ENCODE measurements at regions not wholly inside any gene's neighbourhood (a gene's known extent, or its start where the extent isn't known, plus 50 kb on each side); places are given as distances from the start of the nearest gene placed in this dataset.
"Not testable (repeated sequence)": the region's sequence is repeated elsewhere in the genome, so short reads cannot be mapped to it uniquely, and the experiment has no call there.

GRCh38 chr10:44569193-44570091, 184.5 kb upstream of the CXCL12 start:
- no peak for DNase-seq

- no peak for DNase-seq
Observed at GRCh38 chr10:44571701-44572100, 186.8 kb upstream of the CXCL12 start.

GRCh38 chr10:44572146-44572545, 187.2 kb upstream of the CXCL12 start:
- DNase-seq, result no peak

- no peak for DNase-seq
Observed at GRCh38 chr10:44573821-44574220, 188.9 kb upstream of the CXCL12 start.

GRCh38 chr10:44574596-44575480, 189.9 kb upstream of the CXCL12 start:
- no peak for DNase-seq

GRCh38 chr10:44575601-44576380, 190.9 kb upstream of the CXCL12 start:
- DNase-seq, result no peak

GRCh38 chr10:44576702-44577191, 191.8 kb upstream of the CXCL12 start:
- no peak for DNase-seq

GRCh38 chr10:44577533-44577932, 192.6 kb upstream of the CXCL12 start:
- DNase-seq, result no peak

- no peak for DNase-seq
Observed at GRCh38 chr10:44578271-44578670, 193.4 kb upstream of the CXCL12 start.

- not testable (repeated sequence) for DNase-seq
Observed at GRCh38 chr10:44578963-44579362, 194.1 kb upstream of the CXCL12 start.

- DNase-seq, result no peak
Observed at GRCh38 chr10:44581996-44582395, 197.1 kb upstream of the CXCL12 start.

GRCh38 chr10:44587488-44588318, 202.8 kb upstream of the CXCL12 start:
- no peak for DNase-seq

- no peak for DNase-seq
Observed at GRCh38 chr10:44589181-44589943, 204.5 kb upstream of the CXCL12 start.

GRCh38 chr10:44589944-44590449, 205.1 kb upstream of the CXCL12 start:
- DNase-seq, result no peak

- DNase-seq, result no peak
Observed at GRCh38 chr10:44591911-44592310, 207.0 kb upstream of the CXCL12 start.

- DNase-seq, result no peak
Observed at GRCh38 chr10:44593952-44594351, 209.1 kb upstream of the CXCL12 start.

- no peak for DNase-seq
Observed at GRCh38 chr10:44607116-44607515, 222.2 kb upstream of the CXCL12 start.

- no peak for DNase-seq
Observed at GRCh38 chr10:44618910-44619309, 234.0 kb upstream of the CXCL12 start.

- DNase-seq, result no peak
Observed at GRCh38 chr10:44619521-44619920, 234.6 kb upstream of the CXCL12 start.

- no peak for DNase-seq
Observed at GRCh38 chr10:44619975-44620374, 235.1 kb upstream of the CXCL12 start.

All from COR-L47 (cell line).